ENCODE measurements at regions not wholly inside any gene's neighbourhood (a gene's known extent, or its start where the extent isn't known, plus 50 kb on each side); places are given as distances from the start of the nearest gene placed in this dataset.
A peak's percentile ranks its signal among the peaks of the same experiment; 100 is the strongest.

GRCh38 chr3:82467051-82467450 is 705.6 kb upstream of the GBE1 start:
- Histone ChIP-seq H4K20me1 (ENCODE audit: control insufficient read depth, extremely low read depth, insufficient read depth, low read length) (no peaks in the 10 kb centered on the region), H3K27ac (ENCODE audit: control insufficient read depth, insufficient read depth, low read length) (no peak overlapping the region), H3K9ac (ENCODE audit: control insufficient read depth, extremely low read depth, insufficient read depth, low read length) (no peak overlapping the region), H3K36me3 (ENCODE audit: control insufficient read depth in 2 of 2, extremely low read depth in 1 of 2, insufficient read depth in 2 of 2, low read length in 2 of 2) (no peaks in the 10 kb centered on the region), H3K9me3 (ENCODE audit: control insufficient read depth, low read depth, low read length) (no peaks in the 10 kb centered on the region), H3K27me3 (ENCODE audit: control insufficient read depth, extremely low read depth, insufficient read depth, low read length) (no peaks in the 10 kb centered on the region), H3K4me1 (ENCODE audit: control insufficient read depth, extremely low read depth, insufficient read depth, low read length) (no peaks in the 10 kb centered on the region), H3K9me1 (ENCODE audit: control insufficient read depth, extremely low read depth, insufficient read depth, low read length) (no peaks in the 10 kb centered on the region), H3K79me2 (ENCODE audit: control insufficient read depth, insufficient read depth, low read length) (no peaks in the 10 kb centered on the region), H3K4me3 (ENCODE audit: control insufficient read depth in 2 of 3, extremely low read depth in 1 of 3, insufficient read depth in 2 of 3, low read depth in 1 of 3, low read length in 3 of 3) (no peak overlapping the region), H3K4me2 (ENCODE audit: control insufficient read depth, extremely low read depth, insufficient read depth, low read depth, low read length) (no peak overlapping the region), H2AFZ (ENCODE audit: control insufficient read depth, low read length) (no peak overlapping the region)
- DNase-seq (ENCODE audit: low read depth, low spot score) = no peak
- dilution Hi-C loops (cut with MboI; ENCODE audit: extremely low pct_ligation_motif_present, low sequenced_read_pairs) = no loop called here
- no peak for FAIRE-seq
- no peak for TF ChIP-seq EZH2 (IDR thresholded peaks at IDR 0.05; ENCODE audit: low read length)
- TF ChIP-seq CTCF (optimal IDR thresholded peaks at IDR 0.05 in 1 of 3, IDR thresholded peaks at IDR 0.05 in 1 of 3, conservative IDR thresholded peaks at IDR 0.05 in 1 of 3; ENCODE audit: extremely low read depth in 1 of 3, insufficient read depth in 2 of 3, low read length in 3 of 3) = no peak

- Histone ChIP-seq H3K27ac (ENCODE audit: control insufficient read depth, insufficient read depth, low read length) (no peak overlapping the region), H3K9ac (ENCODE audit: control insufficient read depth, extremely low read depth, insufficient read depth, low read length) (no peak overlapping the region), H3K79me2 (ENCODE audit: control insufficient read depth, insufficient read depth, low read length) (no peaks in the 10 kb centered on the region), H3K9me3 (ENCODE audit: control insufficient read depth, low read depth, low read length) (no peaks in the 10 kb centered on the region), H3K4me2 (ENCODE audit: control insufficient read depth, extremely low read depth, insufficient read depth, low read depth, low read length) (peak overlapping the region; percentile 22), H3K4me3 (ENCODE audit: control insufficient read depth in 2 of 3, extremely low read depth in 1 of 3, insufficient read depth in 2 of 3, low read depth in 1 of 3, low read length in 3 of 3) (no peak overlapping the region), H3K27me3 (ENCODE audit: control insufficient read depth, extremely low read depth, insufficient read depth, low read length) (no peaks in the 10 kb centered on the region), H3K4me1 (ENCODE audit: control insufficient read depth, extremely low read depth, insufficient read depth, low read length) (no peaks in the 10 kb centered on the region), H4K20me1 (ENCODE audit: control insufficient read depth, extremely low read depth, insufficient read depth, low read length) (no peaks in the 10 kb centered on the region), H2AFZ (ENCODE audit: control insufficient read depth, low read length) (no peak overlapping the region), H3K36me3 (ENCODE audit: control insufficient read depth in 2 of 2, extremely low read depth in 1 of 2, insufficient read depth in 2 of 2, low read length in 2 of 2) (no peaks in the 10 kb centered on the region), H3K9me1 (ENCODE audit: control insufficient read depth, extremely low read depth, insufficient read depth, low read length) (no peaks in the 10 kb centered on the region)
- FAIRE-seq (no peak), DNase-seq (ENCODE audit: low read depth, low spot score) (no peak)
- TF ChIP-seq CTCF (optimal IDR thresholded peaks at IDR 0.05 in 1 of 3, IDR thresholded peaks at IDR 0.05 in 1 of 3, conservative IDR thresholded peaks at IDR 0.05 in 1 of 3; ENCODE audit: extremely low read depth in 1 of 3, insufficient read depth in 2 of 3, low read length in 3 of 3) (no peak), EZH2 (IDR thresholded peaks at IDR 0.05; ENCODE audit: low read length) (no peak)
- dilution Hi-C loops (cut with MboI; ENCODE audit: extremely low pct_ligation_motif_present, low sequenced_read_pairs) = no loop called here
These were observed 701.5 kb upstream of the GBE1 start for GRCh38 chr3:82462977-82463376.

All from keratinocyte (primary cell).